GM12878 (cell line): ENCODE measurements at regions not wholly inside any gene's neighbourhood (a gene's known extent, or its start where the extent isn't known, plus 50 kb on each side); places are given as distances from the start of the nearest gene placed in this dataset.

Source experiments
- ATAC-seq: fragments of 200-7000 bp; cut with Tn5 transposase; 3 replicates; pipeline ENCODE4 v1.9.1; 2020; ENCODE audit warnings: mild to moderate bottlenecking, moderate library complexity
- BruUV-seq: library from RNA; stranded (reverse); fragments of 400-500 nt; replicated peaks from 2 replicates; lab custom pipeline; 2021; lab: Mats Ljungman, UMichigan
- CTCF ChIA-PET: fragments of 300-600 bp; sonication (Branson Sonifier 250); formaldehyde crosslinking; extraction: SDS; loops from one replicate; lab custom pipeline; 2021; ENCODE audit warnings: inconsistent platforms; lab: Yijun Ruan, JAX
- POLR2A ChIA-PET: fragments of 350-600 bp; formaldehyde crosslinking; extraction: SDS; loops from one replicate; lab custom pipeline; 2021; ENCODE audit warnings: inconsistent platforms; lab: Charles Lee
- RAD21 ChIA-PET: fragments of 300-600 bp; sonication (Branson Sonifier 250); formaldehyde crosslinking; loops from one replicate; lab custom pipeline; 2023; ENCODE audit warnings: antibody characterized with exemption; ENCODE audit not compliant: unreplicated experiment; lab: Charles Lee
- SMC1A ChIA-PET: fragments of 300-600 bp; sonication (Branson Sonifier 250); formaldehyde crosslinking; loops from one replicate; lab custom pipeline; 2023; ENCODE audit not compliant: unreplicated experiment, uncharacterized antibody; lab: Charles Lee
- DNase-seq: peaks from one replicate; pipeline ENCODE4 v3.0.0-alpha.2; 2011; ENCODE audit warnings: low read depth, low spot score
- FAIRE-seq: peaks from 3 replicates; lab custom pipeline; 2011; peaks lifted over from hg19 to GRCh38; lab: Jason Lieb, UNC
- H2AFZ ChIP-seq: 2 replicates; pipeline ENCODE4 v1.6.0; 2011; ENCODE audit warnings: low read depth, low read length, control low read depth; ENCODE audit not compliant: control insufficient read depth
- H3K27ac ChIP-seq: 2 replicates; pipeline ENCODE4 v1.5.1; 2011; ENCODE audit warnings: control low read depth; ENCODE audit not compliant: control insufficient read depth, insufficient read depth
- H3K27me3 ChIP-seq, 2 experiments: replicated peaks in 1 of 2; 2 replicates each; pipeline versions ENCODE4 v1.6.0 to v1.6.1; 2011; ENCODE audit warnings: low read length in 1 of 2; ENCODE audit not compliant: control insufficient read depth in 2 of 2, insufficient read depth in 2 of 2
- H3K36me3 ChIP-seq, 2 experiments: 2 replicates each; pipeline ENCODE4 v1.5.1; 2011; ENCODE audit warnings: low read length in 1 of 2; ENCODE audit not compliant: control insufficient read depth in 2 of 2, insufficient read depth in 2 of 2
- H3K4me1 ChIP-seq: 2 replicates; pipeline ENCODE4 v1.6.1; 2011; ENCODE audit warnings: mild to moderate bottlenecking, low read length, moderate library complexity, mixed read lengths; ENCODE audit not compliant: control insufficient read depth, insufficient read depth
- H3K4me2 ChIP-seq: 2 replicates; pipeline ENCODE4 v1.6.0; 2011; ENCODE audit warnings: control low read depth; ENCODE audit not compliant: control insufficient read depth, insufficient read depth
- H3K4me3 ChIP-seq: fragments of 200-600 bp; sonication (generic); 2 replicates; pipeline ENCODE4 v1.5.1; 2016
- H3K79me2 ChIP-seq: 2 replicates; pipeline ENCODE4 v1.6.0; 2011; ENCODE audit warnings: low read length; ENCODE audit not compliant: control insufficient read depth, insufficient read depth
- H3K9ac ChIP-seq: 2 replicates; pipeline ENCODE4 v1.8.0; 2011; ENCODE audit warnings: low read length, control low read depth, mixed read lengths; ENCODE audit not compliant: control insufficient read depth, insufficient read depth
- H3K9me3 ChIP-seq: replicated peaks from 3 replicates; pipeline ENCODE4 v1.5.1; 2011; ENCODE audit warnings: mild to moderate bottlenecking, low read length; ENCODE audit not compliant: control insufficient read depth, insufficient read depth
- H4K20me1 ChIP-seq: 2 replicates; pipeline ENCODE4 v1.6.0; 2011; ENCODE audit not compliant: control insufficient read depth, insufficient read depth
- BMI1 ChIP-seq: fragments of 450-650 bp; IDR thresholded peaks from 2 replicates; pipeline ENCODE4 v1.6.1; 2016; ENCODE audit warnings: mild to moderate bottlenecking, moderate library complexity, borderline replicate concordance
- CREM ChIP-seq: IDR thresholded peaks from 2 replicates; pipeline ENCODE4 v1.6.1; 2014; ENCODE audit warnings: antibody characterized with exemption, low read depth
- JUND ChIP-seq: IDR thresholded peaks from 2 replicates; pipeline ENCODE4 v1.6.1; 2012; ENCODE audit warnings: low read depth, mild to moderate bottlenecking, low read length, improper control_type of control experiment, moderate library complexity
- RBBP5 ChIP-seq: fragments of 200-600 bp; sonication (generic); conservative IDR thresholded peaks from 2 replicates; pipeline ENCODE4 v1.6.1; 2016
- SIN3A ChIP-seq: IDR thresholded peaks from 2 replicates; pipeline ENCODE4 v1.6.1; 2012; ENCODE audit warnings: low read depth, low read length, improper control_type of control experiment
- SKIL ChIP-seq: fragments of 450-650 bp; IDR thresholded peaks from 2 replicates; pipeline ENCODE4 v1.6.1; 2017; ENCODE audit warnings: mild to moderate bottlenecking, low read depth, inconsistent platforms; ENCODE audit not compliant: poor library complexity, severe bottlenecking
- TARDBP ChIP-seq: IDR thresholded peaks from 2 replicates; pipeline ENCODE4 v1.6.1; 2016; ENCODE audit warnings: borderline replicate concordance
- USF2 ChIP-seq: IDR thresholded peaks from 2 replicates; pipeline ENCODE4 v1.6.1; 2011; ENCODE audit warnings: low read depth, low read length, improper control_type of control experiment, borderline replicate concordance
- WRNIP1 ChIP-seq: IDR thresholded peaks from 2 replicates; pipeline ENCODE4 v1.6.1; 2011; ENCODE audit warnings: low read depth, low read length, improper control_type of control experiment, borderline replicate concordance
- in situ Hi-C: fragments of 300-500 bp; cut with MboI; formaldehyde crosslinking; loops from 9 replicates; pipeline ENCODE4 v1.14.3; 2018; ENCODE audit warnings: mixed read lengths
- intact Hi-C: fragments of 100-400 bp; cut with micrococcal nuclease; formaldehyde crosslinking; loops from one replicate; pipeline ENCODE4 v1.14.2; 2022; ENCODE audit not compliant: unreplicated experiment

- in situ Hi-C loops: no loop called here
- ChIA-PET SMC1A (no interaction called here), RAD21 (no interaction called here), CTCF (no interaction called here), POLR2A (no interaction called here)
- TF ChIP-seq TARDBP (no peak), JUND (no peak), SIN3A (no peak), SKIL (no peak), CREM (no peak), BMI1 (no peak), WRNIP1 (no peak), USF2 (no peak), RBBP5 (no peak)
- Histone ChIP-seq H2AFZ (no peak overlapping the region), H3K27ac (no peak overlapping the region), H4K20me1 (no peaks in the 10 kb centered on the region; the same call in 1 of the 2 replicates), H3K4me2 (no peak overlapping the region), H3K4me1 (no peaks in the 10 kb centered on the region), H3K9ac (no peak overlapping the region), H3K9me3 (no peaks in the 10 kb centered on the region), H3K79me2 (no peaks in the 10 kb centered on the region), H3K27me3 (no peaks in the 10 kb centered on the region), H3K4me3 (no peak overlapping the region), H3K36me3 (no peaks in the 10 kb centered on the region)
- FAIRE-seq (no peak), DNase-seq (no peak), ATAC-seq (no peak)
- intact Hi-C loops: no loop called here
- BruUV-seq: no TSS peak
Measured at GRCh38 chr18:65659312-65659711, 91.5 kb upstream of the CDH7 start.
